ENCODE measurements at regions not wholly inside any gene's neighbourhood (a gene's known extent, or its start where the extent isn't known, plus 50 kb on each side); places are given as distances from the start of the nearest gene placed in this dataset.

DNA sequence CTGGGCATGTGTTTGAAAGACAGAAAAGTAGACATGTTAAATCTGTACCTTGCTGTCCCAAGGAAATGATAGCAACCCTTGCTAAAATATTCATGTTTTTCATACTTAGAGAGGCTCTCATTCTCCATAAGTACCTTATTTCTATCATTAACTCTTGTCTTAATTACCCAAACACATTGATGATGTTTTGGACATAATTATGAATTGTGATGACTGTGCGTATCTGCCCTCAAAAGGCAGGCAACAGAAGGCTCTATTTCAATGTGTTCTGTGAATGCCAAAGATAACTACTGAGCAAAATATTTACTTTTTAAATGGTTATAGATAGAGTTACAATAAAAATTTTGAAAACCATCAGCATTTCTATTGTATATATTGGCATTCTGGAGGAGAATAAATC lies 1263.8 kb downstream of the ZPLD1 start:
- TF ChIP-seq, protein P1, sequence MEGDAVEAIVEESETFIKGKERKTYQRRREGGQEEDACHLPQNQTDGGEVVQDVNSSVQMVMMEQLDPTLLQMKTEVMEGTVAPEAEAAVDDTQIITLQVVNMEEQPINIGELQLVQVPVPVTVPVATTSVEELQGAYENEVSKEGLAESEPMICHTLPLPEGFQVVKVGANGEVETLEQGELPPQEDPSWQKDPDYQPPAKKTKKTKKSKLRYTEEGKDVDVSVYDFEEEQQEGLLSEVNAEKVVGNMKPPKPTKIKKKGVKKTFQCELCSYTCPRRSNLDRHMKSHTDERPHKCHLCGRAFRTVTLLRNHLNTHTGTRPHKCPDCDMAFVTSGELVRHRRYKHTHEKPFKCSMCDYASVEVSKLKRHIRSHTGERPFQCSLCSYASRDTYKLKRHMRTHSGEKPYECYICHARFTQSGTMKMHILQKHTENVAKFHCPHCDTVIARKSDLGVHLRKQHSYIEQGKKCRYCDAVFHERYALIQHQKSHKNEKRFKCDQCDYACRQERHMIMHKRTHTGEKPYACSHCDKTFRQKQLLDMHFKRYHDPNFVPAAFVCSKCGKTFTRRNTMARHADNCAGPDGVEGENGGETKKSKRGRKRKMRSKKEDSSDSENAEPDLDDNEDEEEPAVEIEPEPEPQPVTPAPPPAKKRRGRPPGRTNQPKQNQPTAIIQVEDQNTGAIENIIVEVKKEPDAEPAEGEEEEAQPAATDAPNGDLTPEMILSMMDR (IDR thresholded peaks at IDR 0.05), result no peak
- no peak for TF ChIP-seq POLR2A (IDR thresholded peaks at IDR 0.05)
